Stimulated activated CD8-positive, alpha-beta memory T cell treated with anti-CD3 and anti-CD28 coated beads, Interleukin-4, amount 100 ng/mL, for 24 hours (primary cell): ENCODE measurements at regions not wholly inside any gene's neighbourhood (a gene's known extent, or its start where the extent isn't known, plus 50 kb on each side); places are given as distances from the start of the nearest gene placed in this dataset.

Experiments used
- DNase-seq: peaks from one replicate; pipeline ENCODE4 v3.0.0-alpha.2; 2020; ENCODE audit warnings: low read depth

DNA sequence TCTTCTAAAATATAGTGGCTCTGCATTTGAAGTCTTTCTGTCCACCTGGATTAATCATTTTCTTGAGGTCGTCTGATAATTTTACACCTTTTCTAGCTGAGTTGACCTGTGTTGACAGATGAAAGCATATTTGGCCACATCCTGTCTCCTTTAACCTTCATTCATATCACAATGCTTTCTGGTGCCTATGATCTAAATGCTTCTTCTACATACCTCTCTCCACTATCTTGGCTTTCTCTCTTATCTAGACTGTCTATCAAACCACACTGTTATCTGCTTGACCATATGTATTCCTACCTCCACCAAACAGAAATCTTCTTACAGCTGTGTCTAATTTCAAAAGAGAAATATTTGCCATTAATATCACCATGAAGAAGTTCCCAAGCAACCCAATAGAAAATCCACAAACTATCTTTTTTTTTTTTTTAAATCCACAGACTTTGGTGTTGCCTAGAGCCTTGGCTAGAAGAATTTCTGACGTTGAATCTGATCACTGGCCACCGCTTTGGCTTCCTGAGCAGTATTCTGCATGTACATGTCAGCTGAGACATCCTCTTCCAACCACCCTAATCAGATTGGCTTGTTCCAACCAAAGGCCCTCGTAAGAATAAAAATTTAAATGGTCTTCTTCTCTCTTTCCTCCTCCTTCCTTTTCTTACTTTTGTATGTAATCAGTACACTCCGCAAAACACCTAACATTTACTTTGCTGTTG is 66.3 kb upstream of the SP4 start:
- no peak for DNase-seq

DNA sequence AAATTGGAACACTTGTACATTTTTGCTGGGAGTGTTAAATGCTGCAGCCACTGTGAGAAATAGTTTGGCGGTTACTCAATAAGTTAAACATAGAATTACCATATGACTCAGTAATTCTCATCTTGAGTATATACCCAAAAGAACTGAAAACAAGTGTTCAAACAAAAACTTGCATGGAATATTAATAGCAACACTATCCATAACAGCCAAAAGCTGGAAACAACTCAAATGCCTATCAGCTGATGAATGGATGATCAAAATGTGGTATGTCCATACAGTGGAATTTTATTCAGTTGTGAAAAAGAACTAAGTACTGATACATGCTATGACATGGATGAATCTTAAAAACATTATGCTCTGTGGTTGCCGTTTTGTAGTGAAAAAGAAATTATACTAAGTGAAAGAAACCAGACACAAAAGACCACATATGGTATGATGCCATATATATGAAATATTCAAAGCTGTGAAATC is 63.0 kb upstream of the SP4 start:
- no peak for DNase-seq

DNA sequence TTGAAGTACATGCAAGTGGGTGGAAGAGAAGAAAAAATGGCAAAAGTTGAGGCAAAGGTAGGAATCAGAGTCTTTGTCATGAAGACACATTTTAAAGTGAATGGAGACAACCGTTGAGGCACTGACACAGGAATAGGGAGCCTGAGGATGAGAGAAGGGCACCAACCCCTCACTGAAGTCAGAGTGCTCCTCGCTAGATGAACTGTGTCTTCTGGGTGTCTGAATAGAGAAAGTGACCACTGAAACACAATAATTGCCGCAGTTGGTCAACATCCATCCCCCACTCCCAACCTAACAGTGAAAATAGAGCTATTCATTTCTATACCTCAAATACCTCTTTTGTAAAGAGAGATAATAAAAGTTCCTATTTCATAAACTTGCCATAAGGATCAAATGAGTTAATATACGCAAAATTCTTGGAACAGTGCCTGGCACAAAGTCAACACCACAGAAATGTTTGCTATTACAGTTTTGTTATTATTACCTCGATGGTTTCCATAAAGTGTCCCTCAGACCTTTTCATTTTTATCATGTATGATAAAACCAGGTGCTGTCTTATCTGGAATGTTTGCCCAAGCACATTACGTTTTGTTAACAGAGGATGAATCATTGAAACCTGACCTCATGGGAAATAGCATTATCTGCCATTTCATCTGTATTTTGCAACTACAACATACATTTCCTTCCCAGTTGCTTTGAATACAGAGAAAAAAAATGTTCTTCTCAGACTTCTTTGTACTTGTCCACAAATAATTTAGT is 61.8 kb upstream of the SP4 start:
- DNase-seq, result no peak

DNA sequence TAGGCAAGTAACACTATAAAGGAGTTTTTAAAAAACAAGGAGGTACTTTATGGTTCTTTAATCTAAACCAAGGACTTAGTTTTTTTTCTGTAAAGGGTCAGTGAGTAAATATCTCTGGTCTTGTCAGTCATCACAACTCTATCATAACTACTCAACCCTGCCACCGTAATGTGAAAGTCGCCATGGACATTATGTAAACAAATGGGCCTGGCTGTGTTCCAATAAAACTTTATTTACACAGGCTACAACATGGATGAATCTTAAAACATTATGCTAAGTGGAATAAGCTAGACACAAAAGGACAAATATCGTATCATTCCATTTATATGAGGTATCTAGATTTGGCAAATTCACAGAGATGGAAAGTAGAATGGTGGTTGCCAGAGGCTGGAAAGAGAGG is 60.8 kb upstream of the SP4 start:
- DNase-seq, result no peak

DNA sequence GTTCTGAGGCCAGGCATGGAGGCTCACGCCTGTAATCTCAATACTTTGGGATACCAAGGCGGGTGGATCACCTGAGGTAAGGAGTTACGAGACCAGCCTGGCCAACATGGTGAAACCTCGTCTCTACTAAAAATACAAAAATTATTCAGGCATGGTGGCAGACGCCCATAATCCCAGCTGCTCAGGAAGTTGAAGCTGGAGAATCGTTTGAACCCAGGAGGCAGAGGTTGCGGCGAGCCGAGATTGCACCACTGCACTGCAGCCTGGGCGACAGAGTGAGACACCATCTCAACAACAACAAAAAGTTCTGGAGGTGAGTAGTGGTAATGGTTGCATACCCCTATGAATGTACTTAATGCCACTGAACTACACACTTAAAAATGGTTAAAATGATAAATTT is 60.3 kb upstream of the SP4 start:
- DNase-seq, result no peak

DNA sequence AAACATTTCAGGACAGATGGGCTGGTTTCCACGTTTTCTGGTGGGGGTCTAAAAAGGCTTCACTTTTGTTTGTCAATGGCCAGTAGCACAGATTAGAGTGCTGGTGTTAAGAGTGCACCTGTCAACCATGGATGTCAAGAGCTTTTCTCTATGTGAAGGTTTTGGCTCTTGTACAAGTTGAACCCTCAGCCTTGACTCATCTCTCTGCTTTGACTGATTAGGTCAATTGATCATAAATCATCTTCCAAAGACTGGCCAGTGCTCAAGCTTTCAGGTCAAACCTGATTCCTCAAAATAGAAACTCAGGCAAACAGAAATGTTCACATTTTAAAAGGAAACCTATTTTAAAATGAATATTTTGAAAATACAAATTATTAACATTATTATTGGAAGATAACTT is 59.6 kb upstream of the SP4 start:
- DNase-seq, result no peak

DNA sequence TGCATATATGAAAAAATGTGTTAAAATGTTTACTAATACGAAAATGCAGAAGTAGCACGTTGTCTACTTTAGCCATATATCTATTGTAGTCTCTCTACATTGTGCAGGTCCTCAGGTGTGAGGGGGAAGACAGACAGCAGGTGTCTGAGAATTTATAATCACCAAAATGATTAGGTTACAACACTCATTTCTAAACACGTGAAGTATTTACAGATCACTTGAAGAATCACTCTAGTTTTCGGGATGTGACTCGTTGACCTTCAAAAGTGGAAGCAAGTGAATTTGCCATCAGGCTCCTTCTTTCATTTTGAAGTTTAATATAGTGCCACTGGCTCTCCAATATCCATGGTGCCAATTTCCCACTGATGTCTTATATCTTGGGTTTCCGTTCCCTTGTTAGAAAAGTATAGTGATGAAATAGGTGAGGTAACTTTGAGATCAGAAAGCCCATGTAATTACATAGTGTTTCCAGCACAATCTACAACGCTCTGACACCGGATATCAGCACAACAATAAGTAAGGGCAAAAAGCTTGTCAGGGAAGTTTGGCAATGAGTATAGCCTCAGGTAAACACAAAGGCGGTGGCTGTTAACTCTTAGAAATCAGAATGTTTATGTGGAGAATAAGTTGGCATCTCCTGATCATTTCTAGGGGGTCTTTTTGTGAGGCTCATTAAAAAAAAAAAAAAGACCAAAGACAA is 57.5 kb upstream of the SP4 start:
- DNase-seq, result no peak

DNA sequence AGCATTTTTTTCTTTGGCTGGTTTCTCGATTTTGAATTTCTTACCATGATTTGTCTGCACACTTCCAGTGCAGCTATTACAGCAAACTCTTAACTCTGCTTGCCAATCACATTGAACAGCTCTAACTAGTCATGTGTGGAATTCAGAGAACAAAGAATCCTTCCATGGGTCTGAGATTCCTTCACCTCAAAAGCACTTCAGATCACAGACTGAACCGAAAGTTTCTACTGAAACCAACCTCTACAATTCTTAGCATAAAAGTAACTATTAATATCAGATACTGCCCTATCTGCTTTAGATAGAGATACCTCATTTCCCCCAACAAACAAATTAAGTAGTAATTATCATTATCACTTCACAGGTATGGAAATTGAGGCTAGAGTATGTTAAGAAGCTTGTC is 56.5 kb upstream of the SP4 start:
- DNase-seq, result no peak

DNA sequence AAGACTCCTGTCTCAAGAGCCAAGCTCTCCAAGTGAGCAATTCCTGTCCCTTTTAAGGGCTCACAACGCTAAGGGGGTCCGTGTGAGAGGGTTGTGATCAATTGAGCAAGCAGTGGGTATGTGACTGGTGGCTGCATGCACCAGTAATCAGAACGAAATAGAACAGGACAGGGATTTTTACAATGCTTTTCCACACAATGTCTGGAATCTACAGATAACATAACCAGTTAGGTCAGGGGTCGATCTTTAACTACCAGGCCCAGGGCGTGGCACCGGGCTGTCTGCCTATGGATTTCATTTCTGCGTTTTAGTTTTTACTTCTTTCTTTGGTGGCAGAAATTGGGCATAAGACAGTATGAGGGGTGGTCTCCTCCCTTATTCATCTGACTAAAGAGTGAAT is 54.9 kb upstream of the SP4 start:
- DNase-seq, result no peak

DNA sequence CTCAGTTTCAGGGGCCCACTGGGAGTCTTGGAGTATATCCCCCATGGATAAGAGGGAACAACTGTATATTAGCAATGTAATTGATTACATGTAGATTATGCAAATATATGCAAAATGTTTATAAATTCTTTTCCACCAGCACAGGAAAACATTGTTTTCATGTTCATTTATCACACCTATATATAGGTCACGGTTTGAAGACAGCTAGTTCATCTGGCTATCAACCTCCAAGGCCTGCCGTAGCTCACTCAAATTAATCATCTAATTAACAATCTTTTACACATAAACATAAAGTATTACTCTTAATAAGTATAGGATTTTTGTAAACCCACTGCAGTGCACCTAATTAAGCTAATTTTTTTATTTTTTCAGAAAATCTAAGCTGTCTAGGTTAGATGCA is 53.7 kb upstream of the SP4 start:
- no peak for DNase-seq

DNA sequence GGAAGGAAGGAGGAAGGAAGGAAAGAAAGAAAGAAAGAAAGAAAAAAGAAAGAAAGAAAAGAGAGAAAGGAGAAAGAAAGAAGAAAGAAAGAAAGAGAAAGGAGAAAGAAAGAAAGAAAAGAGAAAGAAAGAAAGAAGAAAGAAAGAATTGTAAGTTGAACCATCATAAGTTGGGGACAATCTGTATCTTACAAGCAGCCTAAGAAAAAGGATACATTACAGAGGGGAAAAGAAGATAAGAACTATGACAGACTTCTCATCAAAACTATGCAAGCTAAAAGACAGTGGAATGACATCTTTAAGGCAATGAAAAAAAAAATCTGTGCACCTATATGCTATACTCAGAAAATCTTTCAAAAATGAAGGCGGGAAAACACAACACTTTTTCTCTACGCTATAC is 50.3 kb upstream of the SP4 start:
- no peak for DNase-seq
